ENCODE measurements at regions not wholly inside any gene's neighbourhood (a gene's known extent, or its start where the extent isn't known, plus 50 kb on each side); places are given as distances from the start of the nearest gene placed in this dataset.
"Not testable (repeated sequence)": the region's sequence is repeated elsewhere in the genome, so short reads cannot be mapped to it uniquely, and the experiment has no call there.

DNA sequence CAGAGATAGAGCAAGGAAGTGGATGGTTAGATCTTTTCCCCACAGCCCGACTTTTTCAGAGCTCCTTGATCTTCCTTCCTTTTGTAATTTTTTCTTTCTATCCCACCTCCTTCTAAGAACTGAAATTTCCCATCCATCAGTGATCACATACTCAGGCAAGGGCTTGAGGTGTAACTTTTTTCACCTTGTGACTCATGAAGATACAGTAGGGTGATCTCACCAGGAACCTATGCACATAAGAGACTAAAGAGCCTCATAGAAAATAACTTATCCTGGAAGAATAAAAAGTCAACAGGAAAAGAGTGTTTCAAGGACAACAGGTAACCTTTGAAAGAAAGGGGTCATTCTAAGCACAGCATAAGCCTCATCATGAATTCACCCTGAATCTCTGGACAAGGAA, 131.2 kb upstream of the HCCS start:
- in situ Hi-C loops (cut with HindIII; ENCODE audit: low pct_unique_long_range_greater_than_20kb, low sequenced_read_pairs) = no loop called here
- no peak for DNase-seq (ENCODE audit: low read depth)

DNA sequence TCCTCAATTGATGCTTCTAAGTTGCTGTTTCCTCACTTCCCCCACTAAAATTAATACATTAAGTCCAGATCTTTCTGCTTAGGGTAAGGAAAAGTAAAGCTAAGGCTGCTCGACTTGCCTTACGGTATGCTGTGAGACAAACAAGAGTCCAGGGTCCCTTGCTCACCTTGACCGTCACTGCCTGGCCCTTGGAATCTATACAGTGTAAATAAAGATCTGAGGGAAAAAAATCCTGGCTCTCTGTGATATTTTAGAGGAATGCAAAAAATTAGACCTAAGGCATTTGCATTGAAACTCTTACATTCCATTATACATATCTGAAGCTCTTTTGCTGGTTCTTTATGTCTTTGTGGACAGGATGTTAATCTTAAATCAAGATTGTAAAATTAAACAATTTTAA, 129.6 kb upstream of the HCCS start:
- no peak for DNase-seq (ENCODE audit: low read depth)
- in situ Hi-C loops (cut with HindIII; ENCODE audit: low pct_unique_long_range_greater_than_20kb, low sequenced_read_pairs) = no loop called here

- in situ Hi-C loops (cut with HindIII; ENCODE audit: low pct_unique_long_range_greater_than_20kb, low sequenced_read_pairs) = no loop called here
- DNase-seq (ENCODE audit: low read depth) = no peak
Measured at GRCh38 chrX:10983526-10983925, 127.6 kb upstream of the HCCS start.

DNA sequence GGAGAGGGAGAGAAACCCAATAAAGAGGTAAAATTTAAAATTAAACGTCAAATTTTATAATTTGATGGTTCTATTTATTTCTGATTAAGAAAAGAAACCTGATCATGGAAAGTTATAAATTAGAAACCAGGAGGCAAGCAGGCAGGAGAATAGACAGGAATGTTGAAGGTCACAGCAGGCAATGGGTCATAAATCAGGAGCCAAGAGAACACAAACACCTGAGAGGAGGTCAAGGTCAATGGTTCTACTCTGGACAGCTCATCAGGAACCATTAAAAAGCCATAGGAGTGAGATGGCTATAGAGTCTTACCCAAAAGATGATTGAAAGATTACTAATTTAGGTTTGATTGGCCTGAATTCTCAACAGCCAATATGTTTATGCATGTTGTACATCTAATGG, 126.9 kb upstream of the HCCS start:
- in situ Hi-C loops (cut with HindIII; ENCODE audit: low pct_unique_long_range_greater_than_20kb, low sequenced_read_pairs) = no loop called here
- no peak for DNase-seq (ENCODE audit: low read depth)

DNA sequence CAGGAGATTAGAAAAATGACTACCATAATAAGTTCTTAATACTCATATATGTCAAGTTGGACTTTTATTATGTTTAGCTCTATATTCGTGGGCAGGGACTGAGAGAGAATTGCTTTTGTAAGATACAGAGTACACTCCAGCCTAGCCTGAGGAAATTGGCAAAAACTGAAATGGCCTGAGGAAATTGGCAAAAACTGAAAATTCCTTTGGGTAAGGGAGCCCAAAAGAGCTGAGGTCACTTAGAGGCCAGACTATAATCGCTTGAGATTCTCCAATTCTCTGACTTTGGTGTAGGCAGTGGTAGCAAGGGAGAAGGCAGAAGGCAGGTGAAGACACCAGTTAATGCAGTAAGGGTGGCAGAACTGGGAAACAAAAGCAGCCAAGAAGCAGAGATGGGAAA, 124.5 kb upstream of the HCCS start:
- no peak for DNase-seq (ENCODE audit: low read depth)
- in situ Hi-C loops (cut with HindIII; ENCODE audit: low pct_unique_long_range_greater_than_20kb, low sequenced_read_pairs) = no loop called here

DNA sequence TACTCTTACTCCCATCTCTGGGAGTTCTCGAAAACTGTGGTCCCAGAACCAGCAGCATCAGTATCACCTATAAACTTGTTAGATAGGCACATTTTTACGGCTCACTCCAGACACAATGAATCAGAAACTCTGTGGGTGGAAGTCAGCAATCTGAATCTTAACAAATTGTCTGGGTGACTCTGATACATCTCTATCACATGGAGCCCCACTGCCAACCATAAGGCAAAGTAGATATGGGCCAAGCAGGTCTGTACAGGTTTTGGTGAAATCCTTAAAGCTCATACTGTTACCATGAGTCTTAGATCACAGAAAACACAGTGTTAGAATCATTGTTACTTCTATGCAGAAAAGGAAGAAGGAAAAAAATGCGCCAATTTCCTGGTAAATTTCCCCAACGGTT, 122.5 kb upstream of the HCCS start:
- DNase-seq (ENCODE audit: low read depth) = no peak
- in situ Hi-C loops (cut with HindIII; ENCODE audit: low pct_unique_long_range_greater_than_20kb, low sequenced_read_pairs) = no loop called here

DNA sequence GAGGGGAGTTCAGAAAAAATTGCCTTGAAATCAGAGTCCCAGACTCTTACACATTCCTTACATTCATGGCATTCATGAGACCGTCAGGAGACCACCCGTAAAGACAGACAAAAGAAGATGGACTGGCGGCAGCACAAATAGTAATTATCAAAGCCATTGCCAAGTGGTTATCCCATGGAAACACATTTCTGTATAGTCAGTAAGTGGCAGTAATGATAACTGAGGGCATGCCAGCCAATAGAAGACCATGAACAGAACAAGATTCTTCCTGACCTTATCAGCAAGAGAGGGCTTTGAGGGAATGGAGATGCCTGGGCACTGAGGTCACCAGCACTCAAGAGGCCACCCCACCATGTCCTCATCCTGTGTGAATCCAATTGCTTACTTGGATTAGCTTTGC, 121.7 kb upstream of the HCCS start:
- in situ Hi-C loops (cut with HindIII; ENCODE audit: low pct_unique_long_range_greater_than_20kb, low sequenced_read_pairs) = no loop called here
- DNase-seq (ENCODE audit: low read depth) = no peak

DNA sequence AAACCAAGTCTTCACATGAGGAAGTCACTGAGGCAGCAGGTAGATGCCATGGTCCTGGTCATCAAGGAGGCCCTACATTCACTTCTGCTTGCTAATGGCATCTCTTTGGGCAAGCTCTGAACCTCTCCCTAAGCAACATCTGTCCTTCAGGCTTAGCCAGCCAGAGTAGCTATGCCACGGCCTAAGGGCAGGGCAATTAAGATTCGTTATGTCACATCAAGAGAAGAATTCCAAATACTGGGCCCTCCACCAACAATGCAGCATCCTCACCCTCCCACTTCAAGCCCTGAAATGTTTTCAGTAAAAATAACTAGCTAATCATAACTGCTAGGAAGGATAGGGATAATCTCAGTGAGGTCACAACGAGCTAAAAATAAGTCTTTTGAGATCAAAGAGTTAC, 120.7 kb upstream of the HCCS start:
- DNase-seq (ENCODE audit: low read depth) = no peak
- in situ Hi-C loops (cut with HindIII; ENCODE audit: low pct_unique_long_range_greater_than_20kb, low sequenced_read_pairs) = no loop called here

GRCh38 chrX:10990976-10991375, 120.2 kb upstream of the HCCS start:
- in situ Hi-C loops (cut with HindIII; ENCODE audit: low pct_unique_long_range_greater_than_20kb, low sequenced_read_pairs) = no loop called here
- no peak for DNase-seq (ENCODE audit: low read depth)

- in situ Hi-C loops (cut with HindIII; ENCODE audit: low pct_unique_long_range_greater_than_20kb, low sequenced_read_pairs) = no loop called here
Measured at GRCh38 chrX:10992110-10992509, 119.0 kb upstream of the HCCS start.

DNA sequence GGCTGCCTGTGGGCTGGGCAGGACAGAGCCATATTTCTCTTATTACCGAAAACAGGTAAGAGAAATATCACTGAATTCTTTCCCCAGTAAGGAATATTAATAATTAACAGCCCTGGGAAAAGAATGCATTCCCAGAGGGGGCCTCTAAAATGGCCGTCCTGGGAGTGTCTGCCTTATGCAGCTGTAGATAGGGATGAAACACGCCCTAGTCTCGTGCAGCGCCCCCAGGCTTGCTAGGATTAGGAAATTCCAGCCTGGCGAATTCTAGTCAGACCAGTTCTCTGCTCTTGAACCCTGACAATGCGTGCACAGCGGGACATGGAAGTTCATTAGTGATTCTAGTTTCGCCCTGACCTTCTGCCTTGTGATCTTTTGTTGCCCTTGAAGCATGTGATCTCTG, 104.1 kb upstream of the HCCS start:
- not testable (repeated sequence) for DNase-seq (ENCODE audit: low read depth)

More at GRCh38 chrX:10992110-10992509, 119.0 kb upstream of the HCCS start:
- no peak for DNase-seq (ENCODE audit: low read depth)

GRCh38 chrX:11010476-11010875, 100.7 kb upstream of the HCCS start:
- DNase-seq (ENCODE audit: low read depth) = no peak
- in situ Hi-C loops (cut with HindIII; ENCODE audit: low pct_unique_long_range_greater_than_20kb, low sequenced_read_pairs) = no loop called here

More for the DNA sequence above, 104.1 kb upstream of the HCCS start:
- in situ Hi-C loops (cut with HindIII; ENCODE audit: low pct_unique_long_range_greater_than_20kb, low sequenced_read_pairs) = not testable (repeated sequence)

GRCh38 chrX:11016728-11017127, 94.4 kb upstream of the HCCS start:
- no peak for DNase-seq (ENCODE audit: low read depth)
- in situ Hi-C loops (cut with HindIII; ENCODE audit: low pct_unique_long_range_greater_than_20kb, low sequenced_read_pairs) = no loop called here

GRCh38 chrX:11022588-11022987, 88.5 kb upstream of the HCCS start:
- DNase-seq (ENCODE audit: low read depth); in situ Hi-C loops (cut with HindIII; ENCODE audit: low pct_unique_long_range_greater_than_20kb, low sequenced_read_pairs): not testable (repeated sequence)

DNA sequence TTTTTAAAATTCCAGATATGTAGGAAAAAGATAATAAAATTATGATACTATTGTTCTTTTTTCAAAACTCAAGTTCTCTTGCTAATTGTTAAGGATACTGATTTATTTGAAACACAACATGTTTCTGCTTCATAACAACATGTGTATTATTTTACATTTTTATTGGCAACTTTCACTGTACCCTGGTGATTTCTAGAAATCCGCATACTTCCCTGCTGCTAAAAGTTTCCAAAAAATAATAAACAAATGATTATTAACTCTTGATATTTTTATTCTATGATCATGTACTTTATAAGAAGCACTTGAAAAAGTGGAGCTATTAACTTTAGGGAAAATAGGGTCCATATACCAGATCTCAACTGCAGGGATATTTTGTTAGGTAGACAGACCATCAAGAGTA, 71.2 kb upstream of the HCCS start:
- DNase-seq (ENCODE audit: low read depth) = no peak

GRCh38 chrX:11040405-11040804, 70.7 kb upstream of the HCCS start:
- no peak for DNase-seq (ENCODE audit: low read depth)
- in situ Hi-C loops (cut with HindIII; ENCODE audit: low pct_unique_long_range_greater_than_20kb, low sequenced_read_pairs) = no loop called here

More for the DNA sequence above, 71.2 kb upstream of the HCCS start:
- in situ Hi-C loops (cut with HindIII; ENCODE audit: low pct_unique_long_range_greater_than_20kb, low sequenced_read_pairs) = no loop called here

DNA sequence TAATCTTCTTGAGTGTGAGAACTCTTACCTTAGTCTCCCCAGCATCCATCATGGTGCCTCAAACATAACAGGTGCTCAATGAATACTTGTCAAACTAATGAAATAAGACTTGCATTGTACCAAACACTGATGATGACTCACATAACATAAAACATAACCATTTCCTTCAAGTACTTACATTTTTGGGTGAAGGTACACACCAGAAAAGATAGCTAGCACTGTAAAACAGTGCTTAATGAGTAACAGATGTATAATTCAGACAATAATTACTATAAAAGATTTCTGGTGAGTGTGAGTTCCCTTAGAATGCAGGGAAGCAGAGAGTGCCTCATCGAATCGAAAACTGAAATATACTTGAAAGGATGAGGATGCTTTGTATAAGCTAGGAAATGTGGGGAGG, 70.1 kb upstream of the HCCS start:
- in situ Hi-C loops (cut with HindIII; ENCODE audit: low pct_unique_long_range_greater_than_20kb, low sequenced_read_pairs) = no loop called here
- no peak for DNase-seq (ENCODE audit: low read depth)

- no peak for DNase-seq (ENCODE audit: low read depth)
- in situ Hi-C loops (cut with HindIII; ENCODE audit: low pct_unique_long_range_greater_than_20kb, low sequenced_read_pairs) = no loop called here
Measured at GRCh38 chrX:11050013-11050412, 61.1 kb upstream of the HCCS start.

- no peak for DNase-seq (ENCODE audit: low read depth)
- in situ Hi-C loops (cut with HindIII; ENCODE audit: low pct_unique_long_range_greater_than_20kb, low sequenced_read_pairs) = no loop called here
Measured at GRCh38 chrX:11053351-11053750, 57.8 kb upstream of the HCCS start.

DNA sequence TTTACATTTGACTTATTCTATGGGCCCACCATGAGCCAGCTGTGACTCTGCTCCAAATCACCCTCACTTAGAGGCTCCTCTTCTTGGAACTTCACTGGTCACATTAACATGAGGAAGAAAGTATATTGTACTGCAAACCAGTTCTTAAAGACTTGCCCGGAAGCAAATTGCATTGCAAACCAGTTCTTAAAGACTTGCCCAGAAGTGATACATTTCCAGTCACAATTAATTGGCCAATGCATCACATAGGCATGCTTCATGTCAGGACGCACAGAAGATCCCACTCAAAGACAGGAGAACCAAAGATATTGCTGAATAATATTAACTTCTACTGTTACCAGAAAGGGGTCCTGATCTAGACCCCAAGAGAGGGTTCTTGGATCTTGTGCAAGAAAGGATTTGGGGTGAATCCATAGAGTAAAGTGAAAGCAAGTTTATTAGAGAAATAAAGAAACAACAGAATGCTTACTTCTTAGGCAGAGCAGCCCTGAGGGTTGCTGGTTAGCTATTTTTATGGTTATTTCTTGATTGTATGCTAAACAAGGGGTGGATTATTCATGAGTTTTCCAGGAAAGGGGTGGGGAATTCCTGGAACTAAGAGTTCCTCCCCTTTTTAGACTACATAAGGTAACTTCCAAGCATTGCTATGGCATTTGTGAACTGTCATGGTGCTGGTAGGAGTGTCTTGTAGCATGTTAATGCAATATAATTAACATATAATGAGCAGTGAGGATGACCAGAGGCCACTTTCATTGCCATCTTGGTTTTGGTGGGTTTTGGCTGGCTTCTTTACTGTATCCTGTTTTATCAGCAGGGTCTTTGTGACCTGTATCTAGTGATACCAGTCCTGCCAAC, 54.6 kb upstream of the HCCS start:
- in situ Hi-C loops (cut with HindIII; ENCODE audit: low pct_unique_long_range_greater_than_20kb, low sequenced_read_pairs) = no loop called here
- no peak for DNase-seq (ENCODE audit: low read depth)
